Stomach (tissue), 8 donors: ENCODE measurements at regions not wholly inside any gene's neighbourhood (a gene's known extent, or its start where the extent isn't known, plus 50 kb on each side); places are given as distances from the start of the nearest gene placed in this dataset.

Experiments
- DNase-seq, 2 donors: peaks; one replicate each; pipeline versions ENCODE4 v3.0.0 to v3.0.0-alpha.2; 2013 to 2019
- H3K27ac ChIP-seq, 5 donors: fragments of 200-600 bp in 4 of 5; sonication (generic) in 4 of 5; one replicate each; pipeline ENCODE4 v1.5.1; 2013 to 2019; ENCODE audit warnings: mild to moderate bottlenecking in 1 of 5, moderate library complexity in 1 of 5
- H3K27me3 ChIP-seq, 3 donors: fragments of 200-600 bp; sonication (generic); one replicate each; pipeline ENCODE4 v1.5.1; 2017 to 2019; ENCODE audit warnings: mixed run types in 1 of 3
- H3K36me3 ChIP-seq, 4 donors: fragments of 200-600 bp; sonication (generic); 1 replicate in 3 of 4; 2 replicates in 1 of 4; pipeline ENCODE4 v1.5.1; 2016 to 2019
- H3K4me1 ChIP-seq, 4 donors: fragments of 200-600 bp; sonication (generic); one replicate each; pipeline ENCODE4 v1.5.1; 2016 to 2019
- H3K4me3 ChIP-seq, 4 donors: fragments of 200-600 bp; sonication (generic) in 3 of 4; one replicate each; pipeline ENCODE4 v1.5.1; 2016 to 2019; ENCODE audit warnings: mild to moderate bottlenecking in 1 of 4
- H3K9me3 ChIP-seq, 4 donors: fragments of 200-600 bp; sonication (generic); one replicate each; pipeline ENCODE4 v1.5.1; 2016 to 2019
- CTCF ChIP-seq, 7 experiments: fragments of 450-650 bp in 4 of 7; fragments of 200-600 bp in 3 of 7; sonication (generic) in 3 of 7; IDR thresholded peaks; one replicate each; pipeline ENCODE4 v1.5.1; 2016 to 2019; ENCODE audit warnings: antibody characterized with exemption in 7 of 7, control low read depth in 2 of 7, mild to moderate bottlenecking in 1 of 7
- EP300 ChIP-seq: sonication (generic); formaldehyde crosslinking; IDR thresholded peaks from one replicate; pipeline ENCODE4 v1.6.1; 2017; ENCODE audit warnings: antibody characterized with exemption
- POLR2A ChIP-seq, 4 donors: fragments of 450-650 bp; IDR thresholded peaks; one replicate each; pipeline ENCODE4 v1.6.1; 2016; ENCODE audit warnings: antibody characterized with exemption in 4 of 4, control low read depth in 2 of 4, mild to moderate bottlenecking in 1 of 4, moderate library complexity in 1 of 4
- POLR2AphosphoS5 ChIP-seq, 3 donors: sonication (generic); formaldehyde crosslinking; IDR thresholded peaks; one replicate each; pipeline ENCODE4 v1.6.1; 2016; ENCODE audit warnings: antibody characterized with exemption in 3 of 3
- WGBS, 5 donors: extraction: QIAGEN DNeasy Blood & Tissue Kit in 3 of 5; methylation state at CpG; one replicate each; pipeline versions ENCODE4 v1.1.5 to v1.1.7; 2013 to 2018; 5-methylcytosine and 5-hydroxymethylcytosine counted together
- intact Hi-C: fragments of 100-400 bp; cut with DNase I; formaldehyde crosslinking; loops from one replicate; pipeline ENCODE4 v1.15.1; 2023; ENCODE audit warnings: low total_unique reads
- donor health status: healthy with polysubstance abuse.
- donor health status: Bipolar disorder and iron deficiency.
- donor health status: healthy.

- H3K4me3 ChIP-seq, result no peak overlapping the region
- intact Hi-C loops, result no loop called here
- no peaks in the 10 kb centered on the region for H3K4me1 ChIP-seq
- no peak for TF ChIP-seq POLR2AphosphoS5 (IDR thresholded peaks at IDR 0.05)
- no peak for TF ChIP-seq CTCF (IDR thresholded peaks at IDR 0.05)
- TF ChIP-seq POLR2A (IDR thresholded peaks at IDR 0.05), result no peak
- TF ChIP-seq EP300, result no peak
- no peak for DNase-seq
- no peaks in the 10 kb centered on the region for H3K36me3 ChIP-seq
- 88 to 93% (median 90%) methylated on average over 9 of the region's 9 CpGs for WGBS, 5 donors
- H3K27me3 ChIP-seq, result no peaks in the 10 kb centered on the region
- H3K27ac ChIP-seq, result no peak overlapping the region
- H3K9me3 ChIP-seq, result peaks cover 0 to 7% (median 3%) of the 10 kb centered on the region in 4 donors
These were observed 289.3 kb upstream of the CTNND2 start for GRCh38 chr5:12193536-12193935.

- Histone ChIP-seq H3K4me1 (no peaks in the 10 kb centered on the region), H3K27ac (no peak overlapping the region), H3K4me3 (no peak overlapping the region), H3K36me3 (no peaks in the 10 kb centered on the region), H3K9me3 (peaks cover 0 to 8% (median 0%) of the 10 kb centered on the region in 4 donors), H3K27me3 (no peaks in the 10 kb centered on the region)
- 60 to 71% (median 63%) methylated on average over 6 of the region's 6 CpGs for WGBS, 5 donors
- intact Hi-C loops, result no loop called here
- TF ChIP-seq POLR2A (IDR thresholded peaks at IDR 0.05) (no peak), POLR2AphosphoS5 (IDR thresholded peaks at IDR 0.05) (no peak), CTCF (IDR thresholded peaks at IDR 0.05) (no peak), EP300 (no peak)
- no peak for DNase-seq
These were observed 278.8 kb upstream of the CTNND2 start for GRCh38 chr5:12183003-12183402.

GRCh38 chr5:12177851-12178250, 273.6 kb upstream of the CTNND2 start:
- Histone ChIP-seq H3K4me3 (no peak overlapping the region), H3K4me1 (no peaks in the 10 kb centered on the region), H3K27ac (no peak overlapping the region), H3K36me3 (no peaks in the 10 kb centered on the region), H3K27me3 (no peaks in the 10 kb centered on the region), H3K9me3 (no peaks in the 10 kb centered on the region)
- intact Hi-C loops, result no loop called here
- no peak for DNase-seq
- TF ChIP-seq CTCF (IDR thresholded peaks at IDR 0.05) (no peak), EP300 (no peak), POLR2AphosphoS5 (IDR thresholded peaks at IDR 0.05) (no peak), POLR2A (IDR thresholded peaks at IDR 0.05) (no peak)

- no peaks in the 10 kb centered on the region for H3K36me3 ChIP-seq
- no peaks in the 10 kb centered on the region for H3K27me3 ChIP-seq
- no peak overlapping the region for H3K27ac ChIP-seq
- TF ChIP-seq CTCF (IDR thresholded peaks at IDR 0.05) (no peak), POLR2AphosphoS5 (IDR thresholded peaks at IDR 0.05) (no peak), POLR2A (IDR thresholded peaks at IDR 0.05) (no peak), EP300 (no peak)
- DNase-seq, result no peak
- no peaks in the 10 kb centered on the region for H3K9me3 ChIP-seq
- no peaks in the 10 kb centered on the region for H3K4me1 ChIP-seq
- no peak overlapping the region for H3K4me3 ChIP-seq
- intact Hi-C loops, result no loop called here
These were observed 273.0 kb upstream of the CTNND2 start for GRCh38 chr5:12177225-12177624.
